Smooth muscle cell (in vitro differentiated cells): ENCODE measurements at regions not wholly inside any gene's neighbourhood (a gene's known extent, or its start where the extent isn't known, plus 50 kb on each side); places are given as distances from the start of the nearest gene placed in this dataset.
"Not testable (repeated sequence)": the region's sequence is repeated elsewhere in the genome, so short reads cannot be mapped to it uniquely, and the experiment has no call there.

Experiments used
- DNase-seq: peaks from one replicate; lab custom pipeline; 2025; ENCODE audit not compliant: unreplicated experiment; lab: John Stamatoyannopoulos, UW
- H2AFZ ChIP-seq: fragments of 200-600 bp; sonication (generic); 2 replicates; pipeline ENCODE4 v1.6.0; 2016; ENCODE audit warnings: antibody characterized with exemption, low read depth, mild to moderate bottlenecking
- H3F3A ChIP-seq: fragments of 200-600 bp; sonication (generic); 2 replicates; pipeline ENCODE4 v1.6.0; 2017; ENCODE audit warnings: antibody characterized with exemption, low read depth
- H3K27ac ChIP-seq: fragments of 200-600 bp; sonication (generic); 2 replicates; pipeline ENCODE4 v1.5.1; 2016; ENCODE audit warnings: low read depth, mild to moderate bottlenecking
- H3K27me3 ChIP-seq: fragments of 200-600 bp; sonication (generic); 2 replicates; pipeline ENCODE4 v1.6.1; 2016; ENCODE audit warnings: low read depth, mild to moderate bottlenecking
- H3K36me3 ChIP-seq: fragments of 200-600 bp; sonication (generic); 2 replicates; pipeline ENCODE4 v1.5.1; 2016; ENCODE audit warnings: low read depth
- H3K4me1 ChIP-seq: fragments of 200-600 bp; sonication (generic); 2 replicates; pipeline ENCODE4 v1.5.1; 2016; ENCODE audit warnings: low read depth
- H3K4me2 ChIP-seq: fragments of 200-600 bp; sonication (generic); 2 replicates; pipeline ENCODE4 v1.6.0; 2016; ENCODE audit warnings: mild to moderate bottlenecking
- H3K4me3 ChIP-seq: fragments of 200-600 bp; sonication (generic); 2 replicates; pipeline ENCODE4 v1.5.1; 2016; ENCODE audit warnings: mild to moderate bottlenecking
- H3K79me2 ChIP-seq: fragments of 200-600 bp; sonication (generic); 2 replicates; pipeline ENCODE4 v1.6.0; 2016; ENCODE audit warnings: low read depth, mild to moderate bottlenecking
- H3K9ac ChIP-seq: fragments of 200-600 bp; sonication (generic); 2 replicates; pipeline ENCODE4 v1.6.0; 2016; ENCODE audit warnings: low read depth
- H3K9me3 ChIP-seq: fragments of 200-600 bp; sonication (generic); replicated peaks from 2 replicates; pipeline ENCODE4 v1.5.1; 2016; ENCODE audit warnings: low read depth
- H4K20me1 ChIP-seq: fragments of 200-600 bp; sonication (generic); 2 replicates; pipeline ENCODE4 v1.6.0; 2016; ENCODE audit warnings: low read depth
- WGBS: methylation state at CpG from one replicate; pipeline ENCODE4 v1.1.7; 2016; ENCODE audit warnings: low lambda C conversion rate; 5-methylcytosine and 5-hydroxymethylcytosine counted together
- TF ChIP-seq, protein P1 (sequence below): fragments of 200-600 bp; sonication (generic); IDR thresholded peaks from 2 replicates; pipeline ENCODE4 v1.5.1; 2017; ENCODE audit warnings: borderline replicate concordance, mild to moderate bottlenecking, antibody characterized with exemption; ENCODE audit not compliant: insufficient read depth, poor library complexity, severe bottlenecking

- TF ChIP-seq, protein P1, sequence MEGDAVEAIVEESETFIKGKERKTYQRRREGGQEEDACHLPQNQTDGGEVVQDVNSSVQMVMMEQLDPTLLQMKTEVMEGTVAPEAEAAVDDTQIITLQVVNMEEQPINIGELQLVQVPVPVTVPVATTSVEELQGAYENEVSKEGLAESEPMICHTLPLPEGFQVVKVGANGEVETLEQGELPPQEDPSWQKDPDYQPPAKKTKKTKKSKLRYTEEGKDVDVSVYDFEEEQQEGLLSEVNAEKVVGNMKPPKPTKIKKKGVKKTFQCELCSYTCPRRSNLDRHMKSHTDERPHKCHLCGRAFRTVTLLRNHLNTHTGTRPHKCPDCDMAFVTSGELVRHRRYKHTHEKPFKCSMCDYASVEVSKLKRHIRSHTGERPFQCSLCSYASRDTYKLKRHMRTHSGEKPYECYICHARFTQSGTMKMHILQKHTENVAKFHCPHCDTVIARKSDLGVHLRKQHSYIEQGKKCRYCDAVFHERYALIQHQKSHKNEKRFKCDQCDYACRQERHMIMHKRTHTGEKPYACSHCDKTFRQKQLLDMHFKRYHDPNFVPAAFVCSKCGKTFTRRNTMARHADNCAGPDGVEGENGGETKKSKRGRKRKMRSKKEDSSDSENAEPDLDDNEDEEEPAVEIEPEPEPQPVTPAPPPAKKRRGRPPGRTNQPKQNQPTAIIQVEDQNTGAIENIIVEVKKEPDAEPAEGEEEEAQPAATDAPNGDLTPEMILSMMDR, result no peak
- Histone ChIP-seq H3K27ac (no peak overlapping the region), H3K79me2 (no peaks in the 10 kb centered on the region), H4K20me1 (no peaks in the 10 kb centered on the region), H2AFZ (no peak overlapping the region), H3F3A (no peaks in the 10 kb centered on the region), H3K9ac (no peak overlapping the region), H3K27me3 (no peaks in the 10 kb centered on the region), H3K4me2 (no peak overlapping the region), H3K4me1 (no peaks in the 10 kb centered on the region), H3K4me3 (no peak overlapping the region), H3K9me3 (no peaks in the 10 kb centered on the region), H3K36me3 (no peaks in the 10 kb centered on the region)
- no peak for DNase-seq
- 67% methylated on average over 3 of the region's 3 CpGs for WGBS
These were observed 58.9 kb upstream of the CNTLN start for GRCh38 chr9:17075758-17076485.

- no peak for DNase-seq
- TF ChIP-seq, protein P1, result no peak
- Histone ChIP-seq H3K79me2 (no peaks in the 10 kb centered on the region), H3K9me3 (no peaks in the 10 kb centered on the region), H3K27me3 (no peaks in the 10 kb centered on the region), H3K4me3 (no peak overlapping the region), H3K4me1 (no peaks in the 10 kb centered on the region), H2AFZ (no peak overlapping the region), H3K4me2 (no peak overlapping the region), H4K20me1 (no peaks in the 10 kb centered on the region), H3F3A (no peaks in the 10 kb centered on the region), H3K9ac (no peak overlapping the region), H3K36me3 (no peaks in the 10 kb centered on the region), H3K27ac (no peak overlapping the region)
- WGBS, result 83% methylated on average over 4 of the region's 4 CpGs
These were observed 59.6 kb upstream of the CNTLN start for GRCh38 chr9:17075146-17075757.

DNA sequence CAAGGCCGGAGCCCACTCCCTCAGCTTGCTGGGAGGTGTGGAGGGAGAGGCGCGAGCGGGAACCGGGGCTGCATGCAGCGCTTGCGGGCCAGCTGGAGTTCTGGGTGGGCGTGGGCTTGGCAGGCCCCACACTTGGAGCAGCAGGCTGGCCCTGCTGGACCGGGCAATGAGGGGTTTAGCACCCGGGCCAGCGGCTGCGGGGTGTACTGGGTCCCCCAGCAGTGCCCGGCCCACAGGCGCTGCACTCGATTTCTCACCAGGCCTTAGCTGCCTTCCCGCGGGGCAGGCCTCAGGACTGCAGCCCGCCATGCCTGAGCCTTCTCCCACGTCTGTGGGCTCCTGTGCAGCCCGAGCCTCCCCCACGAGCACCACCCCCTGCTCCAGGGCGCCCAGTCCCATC lies 62.3 kb upstream of the CNTLN start:
- not testable (repeated sequence) for H3K27me3 ChIP-seq, H3K79me2 ChIP-seq, H3K27ac ChIP-seq, H3K36me3 ChIP-seq, H3K4me3 ChIP-seq, H4K20me1 ChIP-seq, DNase-seq, H2AFZ ChIP-seq, H3K4me1 ChIP-seq, H3K4me2 ChIP-seq, H3K9me3 ChIP-seq, H3F3A ChIP-seq, H3K9ac ChIP-seq
- 95% methylated on average over 12 of the region's 22 CpGs for WGBS

- 92% methylated on average over 3 of the region's 3 CpGs for WGBS
- H3K36me3 ChIP-seq, result no peaks in the 10 kb centered on the region
- no peaks in the 10 kb centered on the region for H3K27me3 ChIP-seq
- H3K4me3 ChIP-seq, result no peak overlapping the region
- no peaks in the 10 kb centered on the region for H3K79me2 ChIP-seq
- TF ChIP-seq, protein P1, result no peak
- H3F3A ChIP-seq, result no peaks in the 10 kb centered on the region
- H2AFZ ChIP-seq, result no peak overlapping the region
- H3K27ac ChIP-seq, result no peak overlapping the region
- H3K4me1 ChIP-seq, result no peaks in the 10 kb centered on the region
- DNase-seq, result no peak
- H4K20me1 ChIP-seq, result no peaks in the 10 kb centered on the region
- no peak overlapping the region for H3K4me2 ChIP-seq
- no peak overlapping the region for H3K9ac ChIP-seq
- no peaks in the 10 kb centered on the region for H3K9me3 ChIP-seq
These were observed 66.2 kb upstream of the CNTLN start for GRCh38 chr9:17068671-17069070.
